HCT116 (cell line): ENCODE measurements at regions not wholly inside any gene's neighbourhood (a gene's known extent, or its start where the extent isn't known, plus 50 kb on each side); places are given as distances from the start of the nearest gene placed in this dataset.

Experiments used
- ATAC-seq: fragments of 200-7000 bp; cut with Tn5 transposase; 2 replicates; pipeline ENCODE4 v1.9.1; 2020; ENCODE audit warnings: mild to moderate bottlenecking, moderate library complexity
- BruUV-seq: library from RNA; stranded (reverse); fragments of 400-500 nt; replicated peaks from 2 replicates; lab custom pipeline; 2021; lab: Mats Ljungman, UMichigan
- CTCF ChIA-PET: fragments of 300-600 bp; sonication (Branson Sonifier 250); formaldehyde crosslinking; loops from one replicate; lab custom pipeline; 2021; ENCODE audit warnings: antibody characterized with exemption; lab: Charles Lee
- POLR2A ChIA-PET: fragments of 300-600, 350-600 bp; sonication (Branson Sonifier 250); formaldehyde crosslinking; loops from one replicate; lab custom pipeline; 2021; ENCODE audit warnings: antibody characterized with exemption; lab: Charles Lee
- RAD21 ChIA-PET, 2 experiments: fragments of 300-600 bp; sonication (Branson Sonifier 250); formaldehyde crosslinking; loops; one replicate each; lab custom pipeline; 2023; ENCODE audit warnings: low total read pairs in 2 of 2; ENCODE audit not compliant: uncharacterized antibody in 2 of 2, unreplicated experiment in 2 of 2, low non-redundant PET in 1 of 2; lab: Charles Lee
- DNase-seq: peaks from one replicate; pipeline ENCODE4 v3.0.0-alpha.2; 2010; ENCODE audit warnings: low read depth, low spot score
- H2AFZ ChIP-seq: fragments of 200-600 bp; shearing (Covaris generic), sonication (generic); 2 replicates; pipeline ENCODE4 v1.6.1; 2017; ENCODE audit warnings: low read depth, mixed run types, mixed read lengths, antibody characterized with exemption, low read length; ENCODE audit not compliant: poor library complexity, severe bottlenecking
- H3K27ac ChIP-seq: 2 replicates; pipeline ENCODE4 v1.5.1; 2012; ENCODE audit warnings: low read depth, low read length
- H3K27me3 ChIP-seq: fragments of 200-600 bp; sonication (generic); 2 replicates; pipeline ENCODE4 v1.6.1; 2016; ENCODE audit warnings: mixed run types, low read length, mixed read lengths; ENCODE audit not compliant: insufficient read depth
- H3K36me3 ChIP-seq, 2 experiments: fragments of 200-500 bp in 1 of 2; fragments of 200-600 bp in 1 of 2; sonication (Bioruptor generic) in 1 of 2; sonication (generic) in 1 of 2; 2 replicates each; pipeline versions ENCODE4 v1.5.1 to v1.6.1; 2014 to 2016; ENCODE audit warnings: low read length in 2 of 2, inconsistent platforms in 1 of 2, mixed read lengths in 1 of 2, mixed run types in 1 of 2; ENCODE audit not compliant: insufficient read depth in 2 of 2, control insufficient read depth in 1 of 2
- H3K4me1 ChIP-seq, 2 experiments: fragments of 200-600 bp in 1 of 2; sonication (generic) in 1 of 2; 2 replicates each; pipeline versions ENCODE4 v1.5.1 to v1.6.1; 2012 to 2017; ENCODE audit warnings: low read length in 2 of 2, inconsistent platforms in 1 of 2, mild to moderate bottlenecking in 1 of 2, mixed read lengths in 1 of 2, mixed run types in 1 of 2, moderate library complexity in 1 of 2; ENCODE audit not compliant: insufficient read depth in 2 of 2, control insufficient read depth in 1 of 2
- H3K4me2 ChIP-seq: fragments of 200-600 bp; sonication (generic); 2 replicates; pipeline ENCODE4 v1.6.1; 2017; ENCODE audit warnings: mixed run types, low read length, mixed read lengths
- H3K4me3 ChIP-seq, 2 experiments: fragments of 200-600 bp in 1 of 2; sonication (generic) in 1 of 2; replicated peaks in 1 of 2; 2 replicates each; pipeline ENCODE4 v1.5.1; 2011 to 2016; ENCODE audit warnings: low read length in 2 of 2, control low read depth in 1 of 2, low read depth in 1 of 2, mild to moderate bottlenecking in 1 of 2, mixed read lengths in 1 of 2, mixed run types in 1 of 2
- H3K79me2 ChIP-seq: fragments of 200-600 bp; sonication (generic); 2 replicates; pipeline ENCODE4 v1.6.1; 2017; ENCODE audit warnings: mild to moderate bottlenecking, mixed run types, low read length, moderate library complexity, mixed read lengths; ENCODE audit not compliant: insufficient read depth
- H3K9ac ChIP-seq: fragments of 200-600 bp; sonication (generic); 2 replicates; pipeline ENCODE4 v1.6.1; 2016; ENCODE audit warnings: low read length, mixed read lengths
- H3K9me2 ChIP-seq: fragments of 200-600 bp; sonication (generic), shearing (Covaris generic); 2 replicates; pipeline ENCODE4 v1.6.1; 2017; ENCODE audit warnings: mixed run types, mild to moderate bottlenecking, moderate library complexity; ENCODE audit not compliant: insufficient read depth
- H3K9me3 ChIP-seq, 2 experiments: fragments of 200-500 bp in 1 of 2; fragments of 200-600 bp in 1 of 2; sonication (Bioruptor generic) in 1 of 2; sonication (generic) in 1 of 2; 2 replicates each; pipeline ENCODE4 v1.6.1; 2014 to 2017; ENCODE audit warnings: low read length in 2 of 2, mixed read lengths in 2 of 2, inconsistent platforms in 1 of 2, low read depth in 1 of 2, mild to moderate bottlenecking in 1 of 2, mixed run types in 1 of 2, moderate library complexity in 1 of 2; ENCODE audit not compliant: control insufficient read depth in 1 of 2, insufficient read depth in 1 of 2
- H4K20me1 ChIP-seq: fragments of 200-600 bp; sonication (generic), shearing (Covaris generic); 2 replicates; pipeline ENCODE4 v1.6.1; 2017; ENCODE audit warnings: mixed run types, mild to moderate bottlenecking, moderate library complexity; ENCODE audit not compliant: insufficient read depth
- CBX3 ChIP-seq: IDR thresholded peaks from 2 replicates; pipeline ENCODE4 v1.6.1; 2012; ENCODE audit warnings: low read depth
- CEBPB ChIP-seq: IDR thresholded peaks from 2 replicates; pipeline ENCODE4 v1.6.1; 2012; ENCODE audit warnings: low read depth
- EGR1 ChIP-seq: IDR thresholded peaks from 2 replicates; pipeline ENCODE4 v1.6.1; 2012; ENCODE audit warnings: low read depth
- FOSL1 ChIP-seq: IDR thresholded peaks from 2 replicates; pipeline ENCODE4 v1.6.1; 2012; ENCODE audit warnings: low read depth
- JUND ChIP-seq: IDR thresholded peaks from 2 replicates; pipeline ENCODE4 v1.6.1; 2012
- POLR2A ChIP-seq: IDR thresholded peaks from 2 replicates; pipeline ENCODE4 v1.7.0; 2011; ENCODE audit warnings: borderline replicate concordance; ENCODE audit not compliant: insufficient read depth, insufficient read length; ENCODE audit errors: extremely low read depth
- RAD21 ChIP-seq: IDR thresholded peaks from 2 replicates; pipeline ENCODE4 v1.6.1; 2012; ENCODE audit warnings: low read depth, mild to moderate bottlenecking
- SIN3A ChIP-seq: IDR thresholded peaks from 2 replicates; pipeline ENCODE4 v1.6.1; 2012; ENCODE audit warnings: low read depth
- SP1 ChIP-seq: IDR thresholded peaks from 2 replicates; pipeline ENCODE4 v1.6.1; 2012; ENCODE audit warnings: low read depth
- SRF ChIP-seq: IDR thresholded peaks from 2 replicates; pipeline ENCODE4 v1.6.1; 2012; ENCODE audit warnings: low read depth
- TCF7L2 ChIP-seq: IDR thresholded peaks from 2 replicates; pipeline ENCODE4 v1.7.0; 2011; ENCODE audit warnings: borderline replicate concordance, inconsistent platforms; ENCODE audit not compliant: insufficient read depth, insufficient read length; ENCODE audit errors: extremely low read depth
- YY1 ChIP-seq: IDR thresholded peaks from 2 replicates; pipeline ENCODE4 v1.6.1; 2011; ENCODE audit warnings: low read length, low read depth, moderate library complexity, mild to moderate bottlenecking; ENCODE audit not compliant: insufficient replicate concordance; ENCODE audit errors: extremely low read depth
- intact Hi-C: fragments of 100-400 bp; cut with micrococcal nuclease; formaldehyde crosslinking; loops from 2 replicates; pipeline ENCODE4 v1.10.0; 2022
- TF ChIP-seq, protein P1 (sequence below), 3 experiments: fragments of 200-600 bp in 1 of 3; sonication (generic) in 1 of 3; IDR thresholded peaks in 2 of 3; conservative IDR thresholded peaks in 1 of 3; 2 replicates each; pipeline ENCODE4 v1.5.1; 2012 to 2017; ENCODE audit warnings: low read depth in 2 of 3, low read length in 2 of 3, antibody characterized with exemption in 1 of 3, borderline replicate concordance in 1 of 3, control low read depth in 1 of 3, mild to moderate bottlenecking in 1 of 3, mixed read lengths in 1 of 3, mixed run types in 1 of 3, moderate library complexity in 1 of 3; ENCODE audit not compliant: insufficient read depth in 1 of 3
- TF ChIP-seq, protein P2 (sequence below): IDR thresholded peaks from 2 replicates; pipeline ENCODE4 v1.6.1; 2012
- TF ChIP-seq, protein P3 (sequence below): IDR thresholded peaks from 2 replicates; pipeline ENCODE4 v1.6.1; 2012; ENCODE audit warnings: low read depth

DNA sequence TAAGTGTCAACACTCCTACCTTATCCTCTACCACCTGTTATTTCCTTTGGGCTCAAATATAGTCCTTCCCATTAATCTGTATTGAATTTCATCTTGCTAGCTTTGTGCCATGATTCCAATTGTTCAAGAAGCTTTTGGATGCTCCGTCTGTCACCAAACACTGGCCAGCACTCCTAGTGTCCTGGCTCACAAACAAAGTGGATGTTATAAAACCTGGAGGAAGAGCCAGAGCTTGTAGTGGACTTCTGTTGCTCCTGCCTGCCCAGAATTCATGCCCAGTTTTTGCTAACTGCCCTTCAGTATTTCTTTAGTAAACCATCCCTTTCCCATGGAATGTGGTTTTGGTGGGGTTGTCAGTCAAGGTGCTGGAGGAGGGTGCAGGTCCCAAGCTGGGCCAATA is 77.2 kb upstream of the HS3ST2 start:
- Histone ChIP-seq H4K20me1 (no peaks in the 10 kb centered on the region), H3K27ac (no peak overlapping the region), H3K36me3 (no peaks in the 10 kb centered on the region), H3K4me3 (no peak overlapping the region), H3K9me2 (no peaks in the 10 kb centered on the region), H3K9ac (no peak overlapping the region), H3K27me3 (peaks cover 26% of the 10 kb centered on the region), H3K4me2 (no peak overlapping the region), H2AFZ (no peak overlapping the region), H3K79me2 (no peaks in the 10 kb centered on the region), H3K9me3 (no peaks in the 10 kb centered on the region), H3K4me1 (no peaks in the 10 kb centered on the region)
- RAD21 ChIA-PET = no interaction called here
- no TSS peak for BruUV-seq
- DNase-seq (no peak), ATAC-seq (no peak)
- intact Hi-C loops = no loop called here
- POLR2A ChIA-PET = no interaction called here
- TF ChIP-seq SP1 = no peak
- TF ChIP-seq, protein P1, sequence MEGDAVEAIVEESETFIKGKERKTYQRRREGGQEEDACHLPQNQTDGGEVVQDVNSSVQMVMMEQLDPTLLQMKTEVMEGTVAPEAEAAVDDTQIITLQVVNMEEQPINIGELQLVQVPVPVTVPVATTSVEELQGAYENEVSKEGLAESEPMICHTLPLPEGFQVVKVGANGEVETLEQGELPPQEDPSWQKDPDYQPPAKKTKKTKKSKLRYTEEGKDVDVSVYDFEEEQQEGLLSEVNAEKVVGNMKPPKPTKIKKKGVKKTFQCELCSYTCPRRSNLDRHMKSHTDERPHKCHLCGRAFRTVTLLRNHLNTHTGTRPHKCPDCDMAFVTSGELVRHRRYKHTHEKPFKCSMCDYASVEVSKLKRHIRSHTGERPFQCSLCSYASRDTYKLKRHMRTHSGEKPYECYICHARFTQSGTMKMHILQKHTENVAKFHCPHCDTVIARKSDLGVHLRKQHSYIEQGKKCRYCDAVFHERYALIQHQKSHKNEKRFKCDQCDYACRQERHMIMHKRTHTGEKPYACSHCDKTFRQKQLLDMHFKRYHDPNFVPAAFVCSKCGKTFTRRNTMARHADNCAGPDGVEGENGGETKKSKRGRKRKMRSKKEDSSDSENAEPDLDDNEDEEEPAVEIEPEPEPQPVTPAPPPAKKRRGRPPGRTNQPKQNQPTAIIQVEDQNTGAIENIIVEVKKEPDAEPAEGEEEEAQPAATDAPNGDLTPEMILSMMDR (IDR thresholded peaks at IDR 0.05 in 2 of 3, conservative IDR thresholded peaks at IDR 0.05 in 1 of 3; ENCODE audit: borderline replicate concordance in 1 of 3, insufficient read depth in 1 of 3, low read depth in 2 of 3, low read length in 2 of 3) = no peak
- TF ChIP-seq TCF7L2 = no peak
- no peak for TF ChIP-seq SIN3A
- no peak for TF ChIP-seq POLR2A
- no peak for TF ChIP-seq RAD21
- TF ChIP-seq EGR1 = no peak
- TF ChIP-seq, protein P2, sequence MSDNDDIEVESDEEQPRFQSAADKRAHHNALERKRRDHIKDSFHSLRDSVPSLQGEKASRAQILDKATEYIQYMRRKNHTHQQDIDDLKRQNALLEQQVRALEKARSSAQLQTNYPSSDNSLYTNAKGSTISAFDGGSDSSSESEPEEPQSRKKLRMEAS = no peak
- TF ChIP-seq FOSL1 = no peak
- TF ChIP-seq CBX3 = no peak
- no peak for TF ChIP-seq JUND
- CTCF ChIA-PET = no interaction called here

DNA sequence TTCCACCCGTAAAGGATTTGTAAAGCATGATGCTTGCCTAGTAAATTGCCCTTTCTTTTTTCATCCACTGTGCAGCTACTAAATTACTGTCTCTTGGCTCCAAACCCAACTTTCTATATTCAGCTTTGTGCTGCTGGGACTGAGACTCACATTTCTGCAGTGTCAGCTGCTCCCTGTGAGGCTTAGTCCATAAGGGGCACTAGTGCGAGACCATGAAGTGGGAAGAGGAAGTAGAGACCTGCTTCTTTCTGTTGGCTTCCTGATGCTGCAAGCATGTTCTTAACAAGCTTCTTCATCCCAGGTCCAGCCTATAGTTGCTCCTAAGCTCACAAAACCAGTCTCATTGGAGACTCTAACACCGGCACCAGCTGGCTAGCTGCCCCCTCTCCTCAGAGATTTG is 74.9 kb upstream of the HS3ST2 start:
- H3K4me1 ChIP-seq = no peaks in the 10 kb centered on the region
- no peak overlapping the region for H3K9ac ChIP-seq
- POLR2A ChIA-PET = no interaction called here
- BruUV-seq = no TSS peak
- no peak overlapping the region for H3K4me3 ChIP-seq
- no peak overlapping the region for H3K4me2 ChIP-seq
- H3K27ac ChIP-seq = no peak overlapping the region
- CTCF ChIA-PET = no interaction called here
- TF ChIP-seq, protein P3, sequence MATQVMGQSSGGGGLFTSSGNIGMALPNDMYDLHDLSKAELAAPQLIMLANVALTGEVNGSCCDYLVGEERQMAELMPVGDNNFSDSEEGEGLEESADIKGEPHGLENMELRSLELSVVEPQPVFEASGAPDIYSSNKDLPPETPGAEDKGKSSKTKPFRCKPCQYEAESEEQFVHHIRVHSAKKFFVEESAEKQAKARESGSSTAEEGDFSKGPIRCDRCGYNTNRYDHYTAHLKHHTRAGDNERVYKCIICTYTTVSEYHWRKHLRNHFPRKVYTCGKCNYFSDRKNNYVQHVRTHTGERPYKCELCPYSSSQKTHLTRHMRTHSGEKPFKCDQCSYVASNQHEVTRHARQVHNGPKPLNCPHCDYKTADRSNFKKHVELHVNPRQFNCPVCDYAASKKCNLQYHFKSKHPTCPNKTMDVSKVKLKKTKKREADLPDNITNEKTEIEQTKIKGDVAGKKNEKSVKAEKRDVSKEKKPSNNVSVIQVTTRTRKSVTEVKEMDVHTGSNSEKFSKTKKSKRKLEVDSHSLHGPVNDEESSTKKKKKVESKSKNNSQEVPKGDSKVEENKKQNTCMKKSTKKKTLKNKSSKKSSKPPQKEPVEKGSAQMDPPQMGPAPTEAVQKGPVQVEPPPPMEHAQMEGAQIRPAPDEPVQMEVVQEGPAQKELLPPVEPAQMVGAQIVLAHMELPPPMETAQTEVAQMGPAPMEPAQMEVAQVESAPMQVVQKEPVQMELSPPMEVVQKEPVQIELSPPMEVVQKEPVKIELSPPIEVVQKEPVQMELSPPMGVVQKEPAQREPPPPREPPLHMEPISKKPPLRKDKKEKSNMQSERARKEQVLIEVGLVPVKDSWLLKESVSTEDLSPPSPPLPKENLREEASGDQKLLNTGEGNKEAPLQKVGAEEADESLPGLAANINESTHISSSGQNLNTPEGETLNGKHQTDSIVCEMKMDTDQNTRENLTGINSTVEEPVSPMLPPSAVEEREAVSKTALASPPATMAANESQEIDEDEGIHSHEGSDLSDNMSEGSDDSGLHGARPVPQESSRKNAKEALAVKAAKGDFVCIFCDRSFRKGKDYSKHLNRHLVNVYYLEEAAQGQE = no peak
- TF ChIP-seq EGR1 (no peak), YY1 (no peak), CEBPB (no peak), SRF (no peak)
- TF ChIP-seq, protein P2 = no peak
- H4K20me1 ChIP-seq = no peaks in the 10 kb centered on the region
- DNase-seq = no peak
- H3K9me2 ChIP-seq = no peaks in the 10 kb centered on the region
- intact Hi-C loops = no loop called here
- peaks cover 21% of the 10 kb centered on the region for H3K27me3 ChIP-seq
- RAD21 ChIA-PET = no interaction called here
- H3K9me3 ChIP-seq = no peaks in the 10 kb centered on the region
- H2AFZ ChIP-seq = no peak overlapping the region
- no peaks in the 10 kb centered on the region for H3K79me2 ChIP-seq
- H3K36me3 ChIP-seq = no peaks in the 10 kb centered on the region
- no peak for ATAC-seq
